ENCODE measurements at regions not wholly inside any gene's neighbourhood (a gene's known extent, or its start where the extent isn't known, plus 50 kb on each side); places are given as distances from the start of the nearest gene placed in this dataset.
"Not testable (repeated sequence)": the region's sequence is repeated elsewhere in the genome, so short reads cannot be mapped to it uniquely, and the experiment has no call there.

- not testable (repeated sequence) for TF ChIP-seq CTCF (conservative IDR thresholded peaks at IDR 0.05; ENCODE audit: low read length); EZH2phosphoT487 (IDR thresholded peaks at IDR 0.05; ENCODE audit: borderline replicate concordance)
These were observed 112.9 kb downstream of the ZNF330 start for GRCh38 chr4:141333456-141334230.

Measured in Loucy (cell line).